IMR-90 (cell line): ENCODE measurements at regions not wholly inside any gene's neighbourhood (a gene's known extent, or its start where the extent isn't known, plus 50 kb on each side); places are given as distances from the start of the nearest gene placed in this dataset.

Experiments
- CEBPB ChIP-seq: IDR thresholded peaks from 2 replicates; pipeline ENCODE4 v1.6.1; 2012; ENCODE audit warnings: low read depth, low read length, improper control_type of control experiment
- CTCF ChIP-seq: conservative IDR thresholded peaks from 2 replicates; pipeline ENCODE4 v1.5.1; 2012; ENCODE audit warnings: mild to moderate bottlenecking, low read depth, low read length, improper control_type of control experiment
- ELK1 ChIP-seq: fragments of 150-350 bp; IDR thresholded peaks from 2 replicates; pipeline ENCODE4 v1.6.1; 2016; ENCODE audit warnings: low read depth, mild to moderate bottlenecking, low read length, moderate library complexity, borderline replicate concordance
- RCOR1 ChIP-seq: IDR thresholded peaks from 2 replicates; pipeline ENCODE4 v1.6.1; 2012; ENCODE audit warnings: mild to moderate bottlenecking, low read length, improper control_type of control experiment; ENCODE audit not compliant: insufficient replicate concordance
- RFX5 ChIP-seq: IDR thresholded peaks from 2 replicates; pipeline ENCODE4 v1.8.0; 2012; ENCODE audit warnings: low read depth, mild to moderate bottlenecking, low read length, moderate library complexity

GRCh38 chr12:86496595-86496994 lies 240.4 kb upstream of the MGAT4C start:
- TF ChIP-seq ELK1 (no peak), RCOR1 (no peak), CTCF (no peak), RFX5 (no peak), CEBPB (no peak)
